Right lobe of liver (tissue), 4 donors: ENCODE measurements at regions not wholly inside any gene's neighbourhood (a gene's known extent, or its start where the extent isn't known, plus 50 kb on each side); places are given as distances from the start of the nearest gene placed in this dataset.

ENCODE experiments used
- CTCF ChIP-seq, 4 donors: fragments of 200-600 bp in 3 of 4; fragments of 450-650 bp in 1 of 4; IDR thresholded peaks; one replicate each; pipeline versions ENCODE4 v1.5.1 to v1.8.0; 2016 to 2022; ENCODE audit warnings: antibody characterized with exemption in 4 of 4, mild to moderate bottlenecking in 2 of 4
- POLR2A ChIP-seq: fragments of 450-650 bp; IDR thresholded peaks from one replicate; pipeline ENCODE4 v1.6.1; 2017; ENCODE audit warnings: antibody characterized with exemption, mild to moderate bottlenecking
- donor health status: DM: no; HTN: no; CAD: no.
- donor health status: DM: no; HTN: no; CAD: no.
- donor health status: DM: no; HTN: yes; CAD: no.

DNA sequence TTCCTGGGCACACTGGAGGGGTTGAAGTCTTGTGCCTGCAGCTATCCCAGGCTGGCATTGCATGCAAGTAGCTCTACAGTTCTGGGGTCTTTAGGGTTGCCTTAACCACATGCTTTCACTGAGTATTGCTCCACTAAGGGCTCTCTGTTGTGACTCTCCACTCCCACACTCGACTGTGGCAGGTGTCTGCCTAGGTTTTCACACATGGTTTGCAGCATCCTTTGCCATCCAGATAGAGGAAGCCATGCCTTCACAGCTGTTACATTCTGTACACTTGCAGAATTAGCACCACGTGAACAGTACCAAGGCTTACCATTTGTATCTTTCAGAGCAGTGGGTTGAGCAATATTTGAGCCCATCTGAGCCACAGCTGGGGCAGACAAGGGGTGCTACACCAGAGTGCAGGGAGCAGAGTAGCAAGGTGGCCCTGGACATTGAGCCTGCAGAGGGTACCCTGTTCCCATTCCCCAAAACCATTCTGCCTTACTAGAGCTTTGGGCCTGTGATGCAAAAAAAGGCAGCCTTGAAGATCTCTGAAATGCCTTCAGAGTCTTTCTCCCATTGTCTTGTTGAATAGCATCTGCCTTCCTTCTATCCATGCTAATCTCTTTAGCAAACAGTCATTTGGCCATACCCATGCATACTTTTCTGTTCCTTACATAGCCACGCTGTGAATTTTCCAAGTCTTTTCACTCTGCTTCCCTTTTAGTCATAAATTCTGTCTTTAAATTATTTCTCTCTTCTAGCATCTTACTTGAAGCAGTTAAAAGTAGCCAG lies 95.2 kb upstream of the PLCL2 start:
- TF ChIP-seq CTCF (IDR thresholded peaks at IDR 0.05) = no peak
- TF ChIP-seq POLR2A = no peak
